ENCODE measurements at regions not wholly inside any gene's neighbourhood (a gene's known extent, or its start where the extent isn't known, plus 50 kb on each side); places are given as distances from the start of the nearest gene placed in this dataset.
"Not testable (repeated sequence)": the region's sequence is repeated elsewhere in the genome, so short reads cannot be mapped to it uniquely, and the experiment has no call there.

GRCh38 chr3:40681658-40682055 is 156.9 kb downstream of the ZNF621 start:
- H3K27me3 Mint-ChIP-seq (ENCODE audit: low read depth), result no peaks in the 10 kb centered on the region
- H3K36me3 Mint-ChIP-seq, result no peaks in the 10 kb centered on the region
- H3K4me3 Mint-ChIP-seq, result no peak overlapping the region
- TF ChIP-seq CTCF (IDR thresholded peaks at IDR 0.05; ENCODE audit: unreplicated experiment), result no peak
- peaks cover 40% of the 10 kb centered on the region for H3K4me1 Mint-ChIP-seq
- H3K9me3 Mint-ChIP-seq, result peaks cover 8% of the 10 kb centered on the region
- H3K27ac Mint-ChIP-seq, result no peak overlapping the region
- no peak for DNase-seq (ENCODE audit: low spot score in 2 of 2, unreplicated experiment in 2 of 2)

DNA sequence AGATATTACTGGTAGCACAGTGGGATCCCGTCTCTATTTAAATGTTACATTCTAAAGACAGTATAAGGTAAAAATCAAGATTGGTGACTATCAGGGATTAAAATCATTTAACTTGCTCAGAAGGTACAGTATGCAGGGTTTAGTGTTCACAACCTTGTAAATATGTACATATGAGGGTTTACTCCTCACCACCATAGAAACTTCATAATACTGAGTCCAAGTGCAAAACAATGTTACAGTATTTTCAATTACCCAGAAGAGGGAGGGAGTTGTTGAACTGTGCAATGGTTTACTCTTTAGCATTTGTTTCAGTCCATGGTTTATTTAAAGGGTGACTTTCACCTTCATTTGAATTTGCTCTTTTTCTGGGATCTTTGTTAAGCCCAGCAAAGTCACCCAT is 165.1 kb downstream of the ZNF621 start:
- H3K27me3 Mint-ChIP-seq (ENCODE audit: low read depth), result no peaks in the 10 kb centered on the region
- peaks cover 48% of the 10 kb centered on the region for H3K4me1 Mint-ChIP-seq
- TF ChIP-seq CTCF (IDR thresholded peaks at IDR 0.05; ENCODE audit: unreplicated experiment), result no peak
- H3K4me3 Mint-ChIP-seq, result no peak overlapping the region
- H3K27ac Mint-ChIP-seq, result peak overlapping the region; percentile 90
- DNase-seq (ENCODE audit: low spot score in 2 of 2, unreplicated experiment in 2 of 2), result no peak
- H3K36me3 Mint-ChIP-seq, result no peaks in the 10 kb centered on the region
- H3K9me3 Mint-ChIP-seq, result peaks cover 8% of the 10 kb centered on the region

- no peak for TF ChIP-seq CTCF (IDR thresholded peaks at IDR 0.05; ENCODE audit: unreplicated experiment)
- Mint-ChIP-seq H3K27ac (peak overlapping the region; percentile 90), H3K4me3 (peak overlapping the region; percentile 26), H3K36me3 (no peaks in the 10 kb centered on the region), H3K4me1 (peaks cover 49% of the 10 kb centered on the region), H3K27me3 (ENCODE audit: low read depth) (no peaks in the 10 kb centered on the region), H3K9me3 (peaks cover 4% of the 10 kb centered on the region)
- DNase-seq (ENCODE audit: low spot score in 2 of 2, unreplicated experiment in 2 of 2), result peak in 1 of 2 experiments; percentile 53
Observed at GRCh38 chr3:40690749-40691451, 166.1 kb downstream of the ZNF621 start.

DNA sequence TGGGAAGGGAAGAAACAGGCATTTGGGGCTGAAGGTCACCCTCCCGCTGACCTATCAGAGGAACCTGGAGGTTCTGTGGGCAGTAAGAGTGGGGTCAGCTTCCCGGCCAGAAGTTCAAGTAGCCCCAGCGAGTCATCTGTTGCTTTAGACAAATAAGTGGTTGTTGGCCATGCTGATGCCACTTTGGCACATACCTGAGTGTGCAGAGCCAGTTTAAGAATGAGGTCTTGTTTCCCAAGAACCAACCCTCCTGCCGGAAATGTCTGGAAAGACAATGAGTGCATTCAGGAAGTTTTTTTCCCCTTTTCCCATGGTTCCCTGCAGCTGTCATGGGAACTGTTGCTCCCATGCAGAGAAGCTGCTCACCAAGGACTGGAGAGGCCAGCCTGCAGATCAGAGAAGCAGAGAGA is 166.7 kb downstream of the ZNF621 start:
- peaks cover 1% of the 10 kb centered on the region for H3K9me3 Mint-ChIP-seq
- DNase-seq (ENCODE audit: low spot score in 2 of 2, unreplicated experiment in 2 of 2), result no peak
- no peak for TF ChIP-seq CTCF (IDR thresholded peaks at IDR 0.05; ENCODE audit: unreplicated experiment)
- H3K4me1 Mint-ChIP-seq, result peaks cover 49% of the 10 kb centered on the region
- H3K27me3 Mint-ChIP-seq (ENCODE audit: low read depth), result no peaks in the 10 kb centered on the region
- H3K36me3 Mint-ChIP-seq, result no peaks in the 10 kb centered on the region
- peak overlapping the region; percentile 90 for H3K27ac Mint-ChIP-seq
- no peak overlapping the region for H3K4me3 Mint-ChIP-seq

DNA sequence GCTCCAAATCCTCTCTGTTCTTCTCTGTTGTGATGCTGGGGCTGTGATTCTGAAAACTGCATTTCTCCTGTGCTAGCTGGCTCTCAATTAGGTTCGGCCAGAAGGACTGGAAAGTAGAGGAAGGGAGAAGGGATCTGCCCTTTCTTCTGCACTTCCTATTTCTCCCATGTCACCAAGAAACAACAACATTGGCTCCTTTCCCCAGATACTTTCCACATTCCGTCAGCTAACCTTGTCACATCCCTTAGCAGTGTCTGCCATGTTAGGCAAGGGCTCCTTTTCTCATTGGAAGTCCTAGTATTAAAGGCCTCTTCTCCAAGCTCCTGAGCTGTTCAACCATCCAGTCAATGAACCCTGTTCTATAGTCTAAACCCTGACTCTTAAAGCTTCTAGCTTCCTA is 171.1 kb downstream of the ZNF621 start:
- Mint-ChIP-seq H3K27ac (no peak overlapping the region), H3K4me1 (peaks cover 26% of the 10 kb centered on the region), H3K9me3 (peaks cover 9% of the 10 kb centered on the region), H3K36me3 (peaks cover 1% of the 10 kb centered on the region), H3K4me3 (no peak overlapping the region), H3K27me3 (ENCODE audit: low read depth) (no peaks in the 10 kb centered on the region)
- TF ChIP-seq CTCF (IDR thresholded peaks at IDR 0.05; ENCODE audit: unreplicated experiment), result no peak
- no peak for DNase-seq (ENCODE audit: low spot score in 2 of 2, unreplicated experiment in 2 of 2)

- not testable (repeated sequence) for H3K4me3 Mint-ChIP-seq; DNase-seq (ENCODE audit: low spot score in 2 of 2, unreplicated experiment in 2 of 2); H3K27me3 Mint-ChIP-seq (ENCODE audit: low read depth); H3K27ac Mint-ChIP-seq; H3K36me3 Mint-ChIP-seq
- Mint-ChIP-seq H3K9me3 (peaks cover 33% of the 10 kb centered on the region), H3K4me1 (peaks cover 10% of the 10 kb centered on the region)
Observed at GRCh38 chr3:40698611-40699010, 173.9 kb downstream of the ZNF621 start.
